SK-N-SH (cell line): ENCODE measurements at regions not wholly inside any gene's neighbourhood (a gene's known extent, or its start where the extent isn't known, plus 50 kb on each side); places are given as distances from the start of the nearest gene placed in this dataset.

Experiments used
- CTCF ChIP-seq: fragments of 200-600 bp; sonication (generic); IDR thresholded peaks from 2 replicates; pipeline ENCODE4 v1.6.1; 2017; ENCODE audit warnings: antibody characterized with exemption, mild to moderate bottlenecking, moderate library complexity
- ELF1 ChIP-seq: IDR thresholded peaks from 2 replicates; pipeline ENCODE4 v1.4.0; 2012
- EP300 ChIP-seq, 2 experiments: IDR thresholded peaks; 2 replicates each; pipeline versions ENCODE4 v1.4.0 to v1.6.1; 2012; ENCODE audit warnings: borderline replicate concordance in 1 of 2, low read depth in 1 of 2, low read length in 1 of 2
- IRF3 ChIP-seq: fragments of 150-350 bp; IDR thresholded peaks from 2 replicates; pipeline ENCODE4 v1.6.1; 2016; ENCODE audit warnings: mild to moderate bottlenecking, low read depth, low read length
- JUND ChIP-seq: IDR thresholded peaks from 2 replicates; pipeline ENCODE4 v1.4.0; 2012
- MAX ChIP-seq: IDR thresholded peaks from 2 replicates; pipeline ENCODE4 v1.4.0; 2012; ENCODE audit warnings: low read depth
- NRF1 ChIP-seq: IDR thresholded peaks from 2 replicates; pipeline ENCODE4 v1.6.1; 2012; ENCODE audit warnings: low read depth, mild to moderate bottlenecking, low read length
- POLR2AphosphoS5 ChIP-seq: IDR thresholded peaks from 2 replicates; pipeline ENCODE4 v1.6.1; 2012; ENCODE audit warnings: low read depth, low read length
- RCOR1 ChIP-seq: fragments of 150-350 bp; IDR thresholded peaks from 2 replicates; pipeline ENCODE4 v1.6.1; 2017; ENCODE audit warnings: antibody characterized with exemption, low read length
- SIN3A ChIP-seq: IDR thresholded peaks from 2 replicates; pipeline ENCODE4 v1.6.1; 2012; ENCODE audit warnings: low read depth, mild to moderate bottlenecking, low read length, moderate library complexity, borderline replicate concordance
- TF ChIP-seq, protein P1 (sequence below): fragments of 150-350 bp; IDR thresholded peaks from 2 replicates; pipeline ENCODE4 v1.6.1; 2017; ENCODE audit warnings: antibody characterized with exemption, low read length, low read depth, borderline replicate concordance
- TF ChIP-seq, protein P2 (sequence below): IDR thresholded peaks from 2 replicates; pipeline ENCODE4 v1.6.1; 2012; ENCODE audit warnings: mild to moderate bottlenecking, low read depth, low read length, moderate library complexity

GRCh38 chr1:182119631-182120030, 58.1 kb upstream of the ZNF648 start:
- TF ChIP-seq CTCF (no peak), POLR2AphosphoS5 (no peak), EP300 (IDR thresholded peaks at IDR 0.05; ENCODE audit: borderline replicate concordance in 1 of 2, low read depth in 1 of 2, low read length in 1 of 2) (no peak), JUND (no peak), RCOR1 (no peak), SIN3A (no peak), NRF1 (no peak), MAX (no peak), ELF1 (no peak), IRF3 (no peak)
- TF ChIP-seq, protein P1, sequence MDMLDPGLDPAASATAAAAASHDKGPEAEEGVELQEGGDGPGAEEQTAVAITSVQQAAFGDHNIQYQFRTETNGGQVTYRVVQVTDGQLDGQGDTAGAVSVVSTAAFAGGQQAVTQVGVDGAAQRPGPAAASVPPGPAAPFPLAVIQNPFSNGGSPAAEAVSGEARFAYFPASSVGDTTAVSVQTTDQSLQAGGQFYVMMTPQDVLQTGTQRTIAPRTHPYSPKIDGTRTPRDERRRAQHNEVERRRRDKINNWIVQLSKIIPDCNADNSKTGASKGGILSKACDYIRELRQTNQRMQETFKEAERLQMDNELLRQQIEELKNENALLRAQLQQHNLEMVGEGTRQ, result no peak
- TF ChIP-seq, protein P2, sequence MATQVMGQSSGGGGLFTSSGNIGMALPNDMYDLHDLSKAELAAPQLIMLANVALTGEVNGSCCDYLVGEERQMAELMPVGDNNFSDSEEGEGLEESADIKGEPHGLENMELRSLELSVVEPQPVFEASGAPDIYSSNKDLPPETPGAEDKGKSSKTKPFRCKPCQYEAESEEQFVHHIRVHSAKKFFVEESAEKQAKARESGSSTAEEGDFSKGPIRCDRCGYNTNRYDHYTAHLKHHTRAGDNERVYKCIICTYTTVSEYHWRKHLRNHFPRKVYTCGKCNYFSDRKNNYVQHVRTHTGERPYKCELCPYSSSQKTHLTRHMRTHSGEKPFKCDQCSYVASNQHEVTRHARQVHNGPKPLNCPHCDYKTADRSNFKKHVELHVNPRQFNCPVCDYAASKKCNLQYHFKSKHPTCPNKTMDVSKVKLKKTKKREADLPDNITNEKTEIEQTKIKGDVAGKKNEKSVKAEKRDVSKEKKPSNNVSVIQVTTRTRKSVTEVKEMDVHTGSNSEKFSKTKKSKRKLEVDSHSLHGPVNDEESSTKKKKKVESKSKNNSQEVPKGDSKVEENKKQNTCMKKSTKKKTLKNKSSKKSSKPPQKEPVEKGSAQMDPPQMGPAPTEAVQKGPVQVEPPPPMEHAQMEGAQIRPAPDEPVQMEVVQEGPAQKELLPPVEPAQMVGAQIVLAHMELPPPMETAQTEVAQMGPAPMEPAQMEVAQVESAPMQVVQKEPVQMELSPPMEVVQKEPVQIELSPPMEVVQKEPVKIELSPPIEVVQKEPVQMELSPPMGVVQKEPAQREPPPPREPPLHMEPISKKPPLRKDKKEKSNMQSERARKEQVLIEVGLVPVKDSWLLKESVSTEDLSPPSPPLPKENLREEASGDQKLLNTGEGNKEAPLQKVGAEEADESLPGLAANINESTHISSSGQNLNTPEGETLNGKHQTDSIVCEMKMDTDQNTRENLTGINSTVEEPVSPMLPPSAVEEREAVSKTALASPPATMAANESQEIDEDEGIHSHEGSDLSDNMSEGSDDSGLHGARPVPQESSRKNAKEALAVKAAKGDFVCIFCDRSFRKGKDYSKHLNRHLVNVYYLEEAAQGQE, result no peak
